ENCODE measurements at regions not wholly inside any gene's neighbourhood (a gene's known extent, or its start where the extent isn't known, plus 50 kb on each side); places are given as distances from the start of the nearest gene placed in this dataset.

GRCh38 chr9:14398473-14398872 lies 84.5 kb upstream of the NFIB start:
- Histone ChIP-seq H2AFZ (ENCODE audit: low read length, unreplicated experiment) (no peak overlapping the region), H3K4me3 (ENCODE audit: low read depth, low read length) (no peak overlapping the region), H3K27me3 (ENCODE audit: insufficient read depth, low read length) (no peaks in the 10 kb centered on the region)

GRCh38 chr9:14396171-14396570 lies 82.2 kb upstream of the NFIB start:
- H3K36me3 ChIP-seq (ENCODE audit: insufficient read depth, low read length), result no peaks in the 10 kb centered on the region
- no peaks in the 10 kb centered on the region for H3K27me3 ChIP-seq (ENCODE audit: insufficient read depth, low read length)
- H3K27ac ChIP-seq (ENCODE audit: low read depth, low read length), result no peak overlapping the region
- no peak overlapping the region for H2AFZ ChIP-seq (ENCODE audit: low read length, unreplicated experiment)
- H3K4me3 ChIP-seq (ENCODE audit: low read depth, low read length), result no peak overlapping the region
- peaks cover 14% of the 10 kb centered on the region for H3K4me1 ChIP-seq (ENCODE audit: control insufficient read depth, insufficient read depth, low read length, unreplicated experiment)
- no peaks in the 10 kb centered on the region for H3K79me2 ChIP-seq (ENCODE audit: control insufficient read depth, insufficient read depth, low read length, unreplicated experiment)

More at GRCh38 chr9:14398473-14398872, 84.5 kb upstream of the NFIB start:
- Histone ChIP-seq H3K27ac (ENCODE audit: low read depth, low read length) (no peak overlapping the region), H3K4me1 (ENCODE audit: control insufficient read depth, insufficient read depth, low read length, unreplicated experiment) (peaks cover 17% of the 10 kb centered on the region), H3K36me3 (ENCODE audit: insufficient read depth, low read length) (no peaks in the 10 kb centered on the region), H3K79me2 (ENCODE audit: control insufficient read depth, insufficient read depth, low read length, unreplicated experiment) (no peaks in the 10 kb centered on the region)

- H3K36me3 ChIP-seq (ENCODE audit: insufficient read depth, low read length), result no peaks in the 10 kb centered on the region
- H2AFZ ChIP-seq (ENCODE audit: low read length, unreplicated experiment), result no peak overlapping the region
- H3K27ac ChIP-seq (ENCODE audit: low read depth, low read length), result no peak overlapping the region
Measured at GRCh38 chr9:14395317-14396082, 81.6 kb upstream of the NFIB start.

GRCh38 chr9:14393418-14393817 lies 79.5 kb upstream of the NFIB start:
- Histone ChIP-seq H3K4me1 (ENCODE audit: control insufficient read depth, insufficient read depth, low read length, unreplicated experiment) (peaks cover 2% of the 10 kb centered on the region), H2AFZ (ENCODE audit: low read length, unreplicated experiment) (no peak overlapping the region), H3K79me2 (ENCODE audit: control insufficient read depth, insufficient read depth, low read length, unreplicated experiment) (no peaks in the 10 kb centered on the region), H3K4me3 (ENCODE audit: low read depth, low read length) (no peak overlapping the region), H3K27ac (ENCODE audit: low read depth, low read length) (no peak overlapping the region), H3K36me3 (ENCODE audit: insufficient read depth, low read length) (no peaks in the 10 kb centered on the region), H3K27me3 (ENCODE audit: insufficient read depth, low read length) (no peaks in the 10 kb centered on the region)

More at GRCh38 chr9:14395317-14396082, 81.6 kb upstream of the NFIB start:
- Histone ChIP-seq H3K27me3 (ENCODE audit: insufficient read depth, low read length) (no peaks in the 10 kb centered on the region), H3K4me1 (ENCODE audit: control insufficient read depth, insufficient read depth, low read length, unreplicated experiment) (peaks cover 10% of the 10 kb centered on the region), H3K4me3 (ENCODE audit: low read depth, low read length) (no peak overlapping the region), H3K79me2 (ENCODE audit: control insufficient read depth, insufficient read depth, low read length, unreplicated experiment) (no peaks in the 10 kb centered on the region)

- Histone ChIP-seq H3K4me1 (ENCODE audit: control insufficient read depth, insufficient read depth, low read length, unreplicated experiment) (peaks cover 2% of the 10 kb centered on the region), H3K27me3 (ENCODE audit: insufficient read depth, low read length) (no peaks in the 10 kb centered on the region), H2AFZ (ENCODE audit: low read length, unreplicated experiment) (no peak overlapping the region), H3K4me3 (ENCODE audit: low read depth, low read length) (no peak overlapping the region), H3K27ac (ENCODE audit: low read depth, low read length) (no peak overlapping the region), H3K36me3 (ENCODE audit: insufficient read depth, low read length) (no peaks in the 10 kb centered on the region), H3K79me2 (ENCODE audit: control insufficient read depth, insufficient read depth, low read length, unreplicated experiment) (no peaks in the 10 kb centered on the region)
Measured at GRCh38 chr9:14391620-14392019, 77.7 kb upstream of the NFIB start.

GRCh38 chr9:14389657-14390056 lies 75.7 kb upstream of the NFIB start:
- Histone ChIP-seq H2AFZ (ENCODE audit: low read length, unreplicated experiment) (no peak overlapping the region), H3K4me1 (ENCODE audit: control insufficient read depth, insufficient read depth, low read length, unreplicated experiment) (peaks cover 2% of the 10 kb centered on the region), H3K36me3 (ENCODE audit: insufficient read depth, low read length) (no peaks in the 10 kb centered on the region), H3K4me3 (ENCODE audit: low read depth, low read length) (no peak overlapping the region), H3K27me3 (ENCODE audit: insufficient read depth, low read length) (no peaks in the 10 kb centered on the region), H3K27ac (ENCODE audit: low read depth, low read length) (no peak overlapping the region), H3K79me2 (ENCODE audit: control insufficient read depth, insufficient read depth, low read length, unreplicated experiment) (no peaks in the 10 kb centered on the region)

GRCh38 chr9:14389146-14389545 lies 75.2 kb upstream of the NFIB start:
- Histone ChIP-seq H3K36me3 (ENCODE audit: insufficient read depth, low read length) (no peaks in the 10 kb centered on the region), H3K4me3 (ENCODE audit: low read depth, low read length) (no peak overlapping the region), H3K27ac (ENCODE audit: low read depth, low read length) (no peak overlapping the region), H3K27me3 (ENCODE audit: insufficient read depth, low read length) (no peaks in the 10 kb centered on the region), H2AFZ (ENCODE audit: low read length, unreplicated experiment) (no peak overlapping the region), H3K79me2 (ENCODE audit: control insufficient read depth, insufficient read depth, low read length, unreplicated experiment) (no peaks in the 10 kb centered on the region), H3K4me1 (ENCODE audit: control insufficient read depth, insufficient read depth, low read length, unreplicated experiment) (peaks cover 2% of the 10 kb centered on the region)

- Histone ChIP-seq H3K27me3 (ENCODE audit: insufficient read depth, low read length) (no peaks in the 10 kb centered on the region), H3K27ac (ENCODE audit: low read depth, low read length) (no peak overlapping the region), H3K4me1 (ENCODE audit: control insufficient read depth, insufficient read depth, low read length, unreplicated experiment) (no peaks in the 10 kb centered on the region), H2AFZ (ENCODE audit: low read length, unreplicated experiment) (no peak overlapping the region), H3K4me3 (ENCODE audit: low read depth, low read length) (no peak overlapping the region), H3K79me2 (ENCODE audit: control insufficient read depth, insufficient read depth, low read length, unreplicated experiment) (no peaks in the 10 kb centered on the region), H3K36me3 (ENCODE audit: insufficient read depth, low read length) (no peaks in the 10 kb centered on the region)
Measured at GRCh38 chr9:14383773-14384172, 69.8 kb upstream of the NFIB start.

GRCh38 chr9:14383294-14383693 lies 69.4 kb upstream of the NFIB start:
- Histone ChIP-seq H3K27me3 (ENCODE audit: insufficient read depth, low read length) (no peaks in the 10 kb centered on the region), H3K27ac (ENCODE audit: low read depth, low read length) (no peak overlapping the region), H3K36me3 (ENCODE audit: insufficient read depth, low read length) (no peaks in the 10 kb centered on the region), H3K4me3 (ENCODE audit: low read depth, low read length) (no peak overlapping the region), H3K4me1 (ENCODE audit: control insufficient read depth, insufficient read depth, low read length, unreplicated experiment) (no peaks in the 10 kb centered on the region), H3K79me2 (ENCODE audit: control insufficient read depth, insufficient read depth, low read length, unreplicated experiment) (no peaks in the 10 kb centered on the region), H2AFZ (ENCODE audit: low read length, unreplicated experiment) (no peak overlapping the region)

GRCh38 chr9:14380061-14380836 lies 66.3 kb upstream of the NFIB start:
- Histone ChIP-seq H2AFZ (ENCODE audit: low read length, unreplicated experiment) (no peak overlapping the region), H3K4me3 (ENCODE audit: low read depth, low read length) (no peak overlapping the region), H3K79me2 (ENCODE audit: control insufficient read depth, insufficient read depth, low read length, unreplicated experiment) (no peaks in the 10 kb centered on the region), H3K27ac (ENCODE audit: low read depth, low read length) (no peak overlapping the region), H3K4me1 (ENCODE audit: control insufficient read depth, insufficient read depth, low read length, unreplicated experiment) (no peaks in the 10 kb centered on the region), H3K27me3 (ENCODE audit: insufficient read depth, low read length) (no peaks in the 10 kb centered on the region), H3K36me3 (ENCODE audit: insufficient read depth, low read length) (no peaks in the 10 kb centered on the region)

GRCh38 chr9:14379280-14379679 lies 65.3 kb upstream of the NFIB start:
- no peaks in the 10 kb centered on the region for H3K27me3 ChIP-seq (ENCODE audit: insufficient read depth, low read length)
- H3K36me3 ChIP-seq (ENCODE audit: insufficient read depth, low read length), result no peaks in the 10 kb centered on the region
- no peak overlapping the region for H2AFZ ChIP-seq (ENCODE audit: low read length, unreplicated experiment)
- no peaks in the 10 kb centered on the region for H3K79me2 ChIP-seq (ENCODE audit: control insufficient read depth, insufficient read depth, low read length, unreplicated experiment)
- H3K4me1 ChIP-seq (ENCODE audit: control insufficient read depth, insufficient read depth, low read length, unreplicated experiment), result peaks cover under 1% of the 10 kb centered on the region
- H3K27ac ChIP-seq (ENCODE audit: low read depth, low read length), result no peak overlapping the region
- H3K4me3 ChIP-seq (ENCODE audit: low read depth, low read length), result no peak overlapping the region
